HepG2 (cell line): ENCODE measurements at regions not wholly inside any gene's neighbourhood (a gene's known extent, or its start where the extent isn't known, plus 50 kb on each side); places are given as distances from the start of the nearest gene placed in this dataset.
A peak's percentile ranks its signal among the peaks of the same experiment; 100 is the strongest.

Experiments used
- ATAC-seq: fragments of 200-7000 bp; cut with Tn5 transposase; 3 replicates; pipeline ENCODE4 v1.9.1; 2020; ENCODE audit warnings: mild to moderate bottlenecking, moderate library complexity
- BruUV-seq: library from RNA; stranded (reverse); fragments of 400-500 nt; replicated peaks from 2 replicates; lab custom pipeline; 2021; lab: Mats Ljungman, UMichigan
- CTCF ChIA-PET: fragments of 300-600 bp; formaldehyde crosslinking; extraction: SDS; loops from one replicate; lab custom pipeline; 2021; ENCODE audit warnings: low total read pairs, inconsistent platforms, low intra/inter-chr PET ratio; lab: Yijun Ruan, JAX
- POLR2A ChIA-PET: fragments of 350-600 bp; sonication (Branson Sonifier 250); formaldehyde crosslinking; loops from one replicate; lab custom pipeline; 2020; ENCODE audit warnings: antibody characterized with exemption, inconsistent platforms; lab: Yijun Ruan, JAX
- DNase-seq: peaks from one replicate; pipeline ENCODE4 v3.0.0-alpha.2; 2015; ENCODE audit warnings: low spot score
- FAIRE-seq: peaks from 3 replicates; lab custom pipeline; 2011; peaks lifted over from hg19 to GRCh38; lab: Jason Lieb, UNC
- H2AFZ ChIP-seq: one replicate; pipeline ENCODE4 v1.6.1; 2011; ENCODE audit warnings: low read length, inconsistent platforms
- H3K27ac ChIP-seq: fragments of 300-600 bp; 3 replicates; pipeline ENCODE4 v1.8.0; 2011; ENCODE audit warnings: mixed run types, mild to moderate bottlenecking, mixed read lengths, low read length, inconsistent platforms; ENCODE audit not compliant: insufficient read depth; ENCODE audit errors: extremely low read length
- H3K27me3 ChIP-seq, 2 experiments: fragments of 200-600 bp in 1 of 2; 2 replicates in 1 of 2; 3 replicates in 1 of 2; pipeline versions ENCODE4 v1.6.0 to v1.8.0; 2011; ENCODE audit warnings: low read length in 2 of 2, mild to moderate bottlenecking in 2 of 2, moderate library complexity in 2 of 2, inconsistent platforms in 1 of 2; ENCODE audit not compliant: insufficient read depth in 2 of 2, control insufficient read depth in 1 of 2
- H3K36me3 ChIP-seq, 2 experiments: fragments of 200-600 bp in 1 of 2; replicated peaks in 1 of 2; 2 replicates in 1 of 2; 3 replicates in 1 of 2; pipeline versions ENCODE4 v1.5.1 to v1.8.0; 2011; ENCODE audit warnings: low read length in 2 of 2, inconsistent platforms in 1 of 2; ENCODE audit not compliant: insufficient read depth in 2 of 2, control insufficient read depth in 1 of 2
- H3K4me1 ChIP-seq: 2 replicates; pipeline ENCODE4 v1.5.1; 2012; ENCODE audit warnings: low read length, inconsistent platforms; ENCODE audit not compliant: insufficient read depth
- H3K4me2 ChIP-seq: 2 replicates; pipeline ENCODE4 v1.6.0; 2011; ENCODE audit warnings: low read depth, low read length, inconsistent platforms
- H3K4me3 ChIP-seq, 3 experiments: fragments of 200-600 bp in 1 of 3; sonication (generic), shearing (Covaris generic) in 1 of 3; replicated peaks in 1 of 3; 2 replicates each; pipeline ENCODE4 v1.5.1; 2011 to 2016; ENCODE audit warnings: low read length in 3 of 3, inconsistent platforms in 2 of 3, low read depth in 2 of 3, mild to moderate bottlenecking in 2 of 3, control low read depth in 1 of 3, mixed read lengths in 1 of 3; ENCODE audit not compliant: insufficient read depth in 1 of 3
- H3K79me2 ChIP-seq: one replicate; pipeline ENCODE4 v1.6.1; 2011; ENCODE audit warnings: low read length, inconsistent platforms; ENCODE audit not compliant: insufficient read depth
- H3K9ac ChIP-seq: 2 replicates; pipeline ENCODE4 v1.6.0; 2011; ENCODE audit warnings: mild to moderate bottlenecking, low read depth, low read length, inconsistent platforms; ENCODE audit not compliant: insufficient read depth
- H3K9me3 ChIP-seq: 2 replicates; pipeline ENCODE4 v1.5.1; 2012; ENCODE audit warnings: mild to moderate bottlenecking, low read length
- H4K20me1 ChIP-seq: 2 replicates; pipeline ENCODE4 v1.6.0; 2011; ENCODE audit warnings: inconsistent platforms, mild to moderate bottlenecking, low read length, moderate library complexity; ENCODE audit not compliant: insufficient read depth
- GLI4 ChIP-seq: sonication (generic); formaldehyde crosslinking; IDR thresholded peaks from 2 replicates; pipeline ENCODE4 v1.5.1; 2020; ENCODE audit warnings: missing genetic modification reagents, mild to moderate bottlenecking, moderate library complexity, borderline replicate concordance
- HOXA3 ChIP-seq: sonication (generic); formaldehyde crosslinking; IDR thresholded peaks from 2 replicates; pipeline ENCODE4 v1.5.0; 2020; ENCODE audit warnings: missing genetic modification reagents
- MAFF ChIP-seq: IDR thresholded peaks from 2 replicates; pipeline ENCODE4 v1.6.1; 2011; ENCODE audit warnings: low read depth, low read length, improper control_type of control experiment
- MAFK ChIP-seq, 2 experiments: IDR thresholded peaks in 1 of 2; conservative IDR thresholded peaks in 1 of 2; 2 replicates each; pipeline ENCODE4 v1.6.1; 2011; ENCODE audit warnings: improper control_type of control experiment in 2 of 2, low read length in 2 of 2
- ZNF260 ChIP-seq: sonication (generic); formaldehyde crosslinking; IDR thresholded peaks from 2 replicates; pipeline ENCODE4 v1.4.0; 2020; ENCODE audit warnings: missing genetic modification reagents, low read depth, mild to moderate bottlenecking, borderline replicate concordance
- ZNF775 ChIP-seq: sonication (generic); formaldehyde crosslinking; IDR thresholded peaks from 2 replicates; pipeline ENCODE4 v1.4.0; 2020; ENCODE audit warnings: missing genetic modification reagents, mild to moderate bottlenecking, moderate library complexity, borderline replicate concordance
- WGBS: methylation state at CpG from one replicate; pipeline ENCODE4 v1.1.6; 2017; ENCODE audit warnings: low lambda C conversion rate; 5-methylcytosine and 5-hydroxymethylcytosine counted together
- in situ Hi-C: cut with HindIII; loops from 2 replicates; pipeline ENCODE4 v1.10.0; 2017; ENCODE audit warnings: low pct_unique_long_range_greater_than_20kb; ENCODE audit not compliant: extremely low pct_ligation_motif_present
- intact Hi-C: fragments of 100-400 bp; cut with micrococcal nuclease; formaldehyde crosslinking; loops from one replicate; pipeline ENCODE4 v1.10.0; 2022; ENCODE audit not compliant: unreplicated experiment
- TF ChIP-seq, protein P1 (sequence below): sonication (generic); formaldehyde crosslinking; IDR thresholded peaks from 2 replicates; pipeline ENCODE4 v1.8.0; 2022; ENCODE audit warnings: missing genetic modification reagents, mild to moderate bottlenecking, moderate library complexity, borderline replicate concordance

- WGBS = 22% methylated on average over 1 of the region's 1 CpG
- Histone ChIP-seq H3K9me3 (no peaks in the 10 kb centered on the region), H3K9ac (no peak overlapping the region), H4K20me1 (no peaks in the 10 kb centered on the region), H3K4me3 (no peak overlapping the region), H3K27ac (no peak overlapping the region), H3K4me1 (no peaks in the 10 kb centered on the region), H3K4me2 (no peak overlapping the region), H3K36me3 (no peaks in the 10 kb centered on the region), H2AFZ (no peak overlapping the region), H3K79me2 (no peaks in the 10 kb centered on the region), H3K27me3 (no peaks in the 10 kb centered on the region)
- TF ChIP-seq GLI4 (CRISPR knock-in tag) (no peak), HOXA3 (CRISPR knock-in tag) (no peak)
- TF ChIP-seq, protein P1, sequence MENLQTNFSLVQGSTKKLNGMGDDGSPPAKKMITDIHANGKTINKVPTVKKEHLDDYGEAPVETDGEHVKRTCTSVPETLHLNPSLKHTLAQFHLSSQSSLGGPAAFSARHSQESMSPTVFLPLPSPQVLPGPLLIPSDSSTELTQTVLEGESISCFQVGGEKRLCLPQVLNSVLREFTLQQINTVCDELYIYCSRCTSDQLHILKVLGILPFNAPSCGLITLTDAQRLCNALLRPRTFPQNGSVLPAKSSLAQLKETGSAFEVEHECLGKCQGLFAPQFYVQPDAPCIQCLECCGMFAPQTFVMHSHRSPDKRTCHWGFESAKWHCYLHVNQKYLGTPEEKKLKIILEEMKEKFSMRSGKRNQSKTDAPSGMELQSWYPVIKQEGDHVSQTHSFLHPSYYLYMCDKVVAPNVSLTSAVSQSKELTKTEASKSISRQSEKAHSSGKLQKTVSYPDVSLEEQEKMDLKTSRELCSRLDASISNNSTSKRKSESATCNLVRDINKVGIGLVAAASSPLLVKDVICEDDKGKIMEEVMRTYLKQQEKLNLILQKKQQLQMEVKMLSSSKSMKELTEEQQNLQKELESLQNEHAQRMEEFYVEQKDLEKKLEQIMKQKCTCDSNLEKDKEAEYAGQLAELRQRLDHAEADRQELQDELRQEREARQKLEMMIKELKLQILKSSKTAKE (CRISPR knock-in tag) = no peak
- ChIA-PET CTCF (no interaction called here), POLR2A (no interaction called here)
- FAIRE-seq (no peak), ATAC-seq (no peak), DNase-seq (no peak)
- intact Hi-C loops (no loop called here), in situ Hi-C loops (no loop called here)
- BruUV-seq = no TSS peak
Observed at GRCh38 chr2:103121106-103121505, 359.3 kb downstream of the TMEM182 start.

DNA sequence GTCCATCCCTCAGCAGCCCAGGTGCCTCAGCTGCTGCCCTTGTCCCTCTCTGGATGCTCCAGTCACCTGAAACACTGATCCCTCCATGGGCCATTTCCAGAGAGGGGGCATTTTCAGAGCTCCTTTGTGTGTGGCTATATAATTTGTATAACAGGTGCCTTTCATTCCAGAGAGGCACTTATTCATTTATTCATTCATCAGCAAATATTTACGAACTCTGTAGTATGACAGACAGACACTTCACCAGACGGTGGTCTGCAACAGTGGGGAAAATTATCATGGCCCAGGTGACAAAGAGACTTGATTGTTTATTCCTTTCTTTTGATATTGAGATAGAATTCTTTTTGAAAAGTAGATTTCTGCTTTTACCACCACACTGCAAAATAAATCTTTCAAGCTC is 361.7 kb downstream of the TMEM182 start:
- in situ Hi-C loops (no loop called here), intact Hi-C loops (no loop called here)
- no TSS peak for BruUV-seq
- no peaks in the 10 kb centered on the region for H3K79me2 ChIP-seq
- 4% methylated on average over 2 of the region's 2 CpGs for WGBS
- H3K9ac ChIP-seq = no peak overlapping the region
- no peaks in the 10 kb centered on the region for H3K9me3 ChIP-seq
- no peaks in the 10 kb centered on the region for H3K36me3 ChIP-seq
- no peak for ATAC-seq
- no peak overlapping the region for H3K4me2 ChIP-seq
- H2AFZ ChIP-seq = no peak overlapping the region
- DNase-seq = no peak
- ChIA-PET CTCF (no interaction called here), POLR2A (no interaction called here)
- no peak overlapping the region for H3K27ac ChIP-seq
- no peak overlapping the region for H3K4me3 ChIP-seq
- no peaks in the 10 kb centered on the region for H3K27me3 ChIP-seq
- no peaks in the 10 kb centered on the region for H3K4me1 ChIP-seq
- no peak for FAIRE-seq
- H4K20me1 ChIP-seq = no peaks in the 10 kb centered on the region
- TF ChIP-seq MAFF (peak; percentile 55; the same call in 1 of the 2 replicates), ZNF775 (no peak), ZNF260 (CRISPR knock-in tag) (no peak), MAFK (conservative IDR thresholded peaks at IDR 0.05 in 1 of 2, IDR thresholded peaks at IDR 0.05 in 1 of 2; ENCODE audit: low read length in 2 of 2) (peak in 1 of 2 experiments; percentile 71; a peak in 3 of 4 replicates)
